ENCODE measurements at regions not wholly inside any gene's neighbourhood (a gene's known extent, or its start where the extent isn't known, plus 50 kb on each side); places are given as distances from the start of the nearest gene placed in this dataset.

GRCh38 chr1:98345417-98345816 lies 316.1 kb upstream of the SNX7 start:
- TF ChIP-seq CTCF (IDR thresholded peaks at IDR 0.05) (no peak), REST (IDR thresholded peaks at IDR 0.05; ENCODE audit: low read depth, low read length) (no peak), POLR2AphosphoS5 (IDR thresholded peaks at IDR 0.05; ENCODE audit: low read depth, low read length) (no peak), TAF1 (IDR thresholded peaks at IDR 0.05; ENCODE audit: borderline replicate concordance, low read depth, low read length) (no peak), NFIC (IDR thresholded peaks at IDR 0.05; ENCODE audit: borderline replicate concordance) (no peak), TCF12 (IDR thresholded peaks at IDR 0.05) (no peak), MXI1 (IDR thresholded peaks at IDR 0.05; ENCODE audit: low read depth, low read length) (no peak), USF2 (IDR thresholded peaks at IDR 0.05; ENCODE audit: borderline replicate concordance, low read depth, low read length) (no peak), RAD21 (IDR thresholded peaks at IDR 0.05; ENCODE audit: low read length) (no peak), JUND (IDR thresholded peaks at IDR 0.05) (no peak), RCOR1 (IDR thresholded peaks at IDR 0.05; ENCODE audit: low read length) (no peak), CHD2 (IDR thresholded peaks at IDR 0.05; ENCODE audit: low read length, partially characterized antibody) (no peak)
